HEK293 (cell line): ENCODE measurements at regions not wholly inside any gene's neighbourhood (a gene's known extent, or its start where the extent isn't known, plus 50 kb on each side); places are given as distances from the start of the nearest gene placed in this dataset.

Experiments used
- CTCF ChIA-PET: fragments of 350-600 bp; formaldehyde crosslinking; extraction: SDS; loops from one replicate; lab custom pipeline; 2021; ENCODE audit warnings: antibody characterized with exemption; lab: Yijun Ruan, JAX
- POLR2A ChIA-PET: fragments of 300-600 bp; formaldehyde crosslinking; extraction: SDS; loops from one replicate; lab custom pipeline; 2020; ENCODE audit warnings: antibody characterized with exemption, inconsistent platforms; lab: Yijun Ruan, JAX
- H3K27ac ChIP-seq: fragments of 200-500 bp; sonication (Bioruptor generic); 2 replicates; pipeline ENCODE4 v1.5.1; 2014; ENCODE audit warnings: low read depth, low read length, control low read depth, inconsistent platforms; ENCODE audit errors: extremely low read depth
- H3K36me3 ChIP-seq, 2 experiments: fragments of 200-500 bp in 1 of 2; sonication (Bioruptor generic) in 1 of 2; 1 replicate in 1 of 2; 2 replicates in 1 of 2; pipeline ENCODE4 v1.5.1; 2014 to 2017; ENCODE audit warnings: inconsistent platforms in 2 of 2, low read length in 2 of 2; ENCODE audit not compliant: control insufficient read depth in 2 of 2, insufficient read depth in 1 of 2
- H3K4me1 ChIP-seq: fragments of 200-500 bp; sonication (Bioruptor generic); 2 replicates; pipeline ENCODE4 v1.5.1; 2014; ENCODE audit warnings: mild to moderate bottlenecking, low read length, inconsistent platforms; ENCODE audit not compliant: control insufficient read depth, insufficient read depth
- H3K4me3 ChIP-seq: 2 replicates; pipeline ENCODE4 v1.5.1; 2011; ENCODE audit warnings: low read depth, mild to moderate bottlenecking, control low read depth, low read length, moderate library complexity
- H3K9me3 ChIP-seq: fragments of 200-500 bp; sonication (Bioruptor generic); 2 replicates; pipeline ENCODE4 v1.5.1; 2014; ENCODE audit warnings: low read depth, low read length, inconsistent platforms; ENCODE audit not compliant: control insufficient read depth, insufficient read depth
- GFI1B ChIP-seq: fragments of 450-650 bp; formaldehyde crosslinking; IDR thresholded peaks from 2 replicates; pipeline ENCODE4 v1.5.1; 2016; ENCODE audit warnings: missing biosample characterization, missing genetic modification characterization
- MEIS1 ChIP-seq: sonication (generic); formaldehyde crosslinking; IDR thresholded peaks from 2 replicates; pipeline ENCODE4 v1.8.1; 2022; ENCODE audit warnings: missing genetic modification reagents, mild to moderate bottlenecking, borderline replicate concordance
- TRIM28 ChIP-seq: IDR thresholded peaks from 2 replicates; pipeline ENCODE4 v1.6.1; 2011; ENCODE audit warnings: low read length, control low read depth, borderline replicate concordance
- ZBTB1 ChIP-seq: fragments of 450-650 bp; formaldehyde crosslinking; IDR thresholded peaks from 2 replicates; pipeline ENCODE4 v1.5.1; 2016; ENCODE audit warnings: missing biosample characterization, missing genetic modification characterization
- ZNF202 ChIP-seq: fragments of 450-650 bp; formaldehyde crosslinking; IDR thresholded peaks from 2 replicates; pipeline ENCODE4 v1.5.1; 2016; ENCODE audit warnings: missing biosample characterization, missing genetic modification characterization, borderline replicate concordance
- ZNF266 ChIP-seq: fragments of 450-650 bp; formaldehyde crosslinking; IDR thresholded peaks from 2 replicates; pipeline ENCODE4 v1.5.1; 2016; ENCODE audit warnings: missing biosample characterization, missing genetic modification characterization, low read depth
- ZNF404 ChIP-seq: fragments of 450-650 bp; formaldehyde crosslinking; IDR thresholded peaks from 2 replicates; pipeline ENCODE4 v1.5.1; 2017; ENCODE audit warnings: missing biosample characterization, missing genetic modification characterization
- ZNF48 ChIP-seq: fragments of 450-650 bp; formaldehyde crosslinking; IDR thresholded peaks from 2 replicates; pipeline ENCODE4 v1.5.1; 2016; ENCODE audit warnings: missing biosample characterization, missing genetic modification characterization
- ZNF610 ChIP-seq: fragments of 450-650 bp; formaldehyde crosslinking; IDR thresholded peaks from 2 replicates; pipeline ENCODE4 v1.5.1; 2016; ENCODE audit warnings: missing biosample characterization, missing genetic modification characterization, borderline replicate concordance
- ZNF677 ChIP-seq: fragments of 450-650 bp; IDR thresholded peaks from 2 replicates; pipeline ENCODE4 v1.5.0; 2018; ENCODE audit warnings: missing biosample characterization, mild to moderate bottlenecking, missing genetic modification characterization, moderate library complexity
- ZNF701 ChIP-seq: fragments of 450-650 bp; formaldehyde crosslinking; IDR thresholded peaks from 2 replicates; pipeline ENCODE4 v1.5.1; 2016; ENCODE audit warnings: missing biosample characterization, missing genetic modification characterization
- TF ChIP-seq, protein P1 (sequence below): IDR thresholded peaks from 2 replicates; pipeline ENCODE4 v1.6.1; 2011; ENCODE audit warnings: mild to moderate bottlenecking, low read depth, low read length, borderline replicate concordance
- TF ChIP-seq, protein P2 (sequence below): fragments of 450-650 bp; formaldehyde crosslinking; optimal IDR thresholded peaks from 2 replicates; pipeline ENCODE3; 2016; ENCODE audit warnings: missing biosample characterization, mild to moderate bottlenecking, missing genetic modification characterization
- TF ChIP-seq, protein P3 (sequence below): fragments of 450-650 bp; formaldehyde crosslinking; IDR thresholded peaks from 2 replicates; pipeline ENCODE4 v1.5.1; 2017; ENCODE audit warnings: missing biosample characterization, missing genetic modification characterization
- TF ChIP-seq, protein P4 (sequence below): fragments of 450-650 bp; formaldehyde crosslinking; IDR thresholded peaks from 2 replicates; pipeline ENCODE4 v1.5.1; 2016; ENCODE audit warnings: missing biosample characterization, missing genetic modification characterization
- TF ChIP-seq, protein P5 (sequence below): fragments of 450-650 bp; formaldehyde crosslinking; IDR thresholded peaks from 2 replicates; pipeline ENCODE4 v1.5.1; 2017; ENCODE audit warnings: missing biosample characterization, missing genetic modification characterization

DNA sequence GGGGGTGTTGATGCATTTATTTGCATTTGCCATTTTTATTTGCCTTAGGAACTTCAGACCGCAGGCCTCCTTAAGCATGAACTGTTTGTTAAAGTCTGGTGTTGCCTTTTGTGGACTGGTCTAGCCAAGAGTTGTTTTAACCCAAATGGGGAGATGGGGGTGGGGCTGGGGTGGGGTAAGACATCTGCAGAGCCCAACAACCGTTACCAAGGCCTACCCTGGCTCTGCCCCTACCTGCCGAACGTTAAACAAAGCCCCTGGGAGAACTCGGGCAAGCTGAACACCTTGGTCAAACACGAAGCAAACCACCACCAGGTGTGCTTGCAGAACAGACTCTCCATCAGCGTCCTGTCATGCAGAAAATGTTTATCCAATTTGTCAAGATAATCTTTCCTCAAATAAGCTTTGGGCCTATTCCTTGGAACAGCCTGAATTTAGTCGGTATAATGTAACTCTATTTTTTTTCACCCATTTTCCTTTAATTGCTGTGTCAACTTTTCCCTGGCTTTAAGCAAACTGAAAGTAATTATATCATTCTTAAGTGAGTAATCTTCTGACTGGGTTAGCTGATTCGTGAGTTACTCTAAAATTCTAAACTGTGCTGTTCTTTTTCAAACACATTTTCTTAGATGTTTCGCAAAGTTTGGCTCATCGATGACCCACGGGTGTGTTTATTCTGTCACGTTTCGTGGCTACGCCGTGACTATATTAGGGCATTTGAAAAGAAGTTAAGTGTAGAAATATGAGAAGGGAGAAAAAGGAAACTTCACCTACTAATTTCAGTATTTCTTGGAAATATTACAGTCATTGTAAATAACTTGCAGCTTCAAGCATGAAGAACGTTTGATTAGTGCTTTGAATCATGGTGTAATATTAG, 127.6 kb downstream of the SOX2 start:
- Histone ChIP-seq H3K4me3 (no peak overlapping the region), H3K4me1 (no peaks in the 10 kb centered on the region), H3K36me3 (no peaks in the 10 kb centered on the region), H3K27ac (peak overlapping the region; percentile 58; the same call in 1 of the 2 replicates), H3K9me3 (no peaks in the 10 kb centered on the region)
- ChIA-PET POLR2A (no interaction called here), CTCF (no interaction called here)
- no peak for TF ChIP-seq ZNF701 (tag by site-specific recombination)
- TF ChIP-seq, protein P1, sequence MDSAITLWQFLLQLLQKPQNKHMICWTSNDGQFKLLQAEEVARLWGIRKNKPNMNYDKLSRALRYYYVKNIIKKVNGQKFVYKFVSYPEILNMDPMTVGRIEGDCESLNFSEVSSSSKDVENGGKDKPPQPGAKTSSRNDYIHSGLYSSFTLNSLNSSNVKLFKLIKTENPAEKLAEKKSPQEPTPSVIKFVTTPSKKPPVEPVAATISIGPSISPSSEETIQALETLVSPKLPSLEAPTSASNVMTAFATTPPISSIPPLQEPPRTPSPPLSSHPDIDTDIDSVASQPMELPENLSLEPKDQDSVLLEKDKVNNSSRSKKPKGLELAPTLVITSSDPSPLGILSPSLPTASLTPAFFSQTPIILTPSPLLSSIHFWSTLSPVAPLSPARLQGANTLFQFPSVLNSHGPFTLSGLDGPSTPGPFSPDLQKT, result no peak
- no peak for TF ChIP-seq ZNF404 (tag by site-specific recombination)
- TF ChIP-seq, protein P2, sequence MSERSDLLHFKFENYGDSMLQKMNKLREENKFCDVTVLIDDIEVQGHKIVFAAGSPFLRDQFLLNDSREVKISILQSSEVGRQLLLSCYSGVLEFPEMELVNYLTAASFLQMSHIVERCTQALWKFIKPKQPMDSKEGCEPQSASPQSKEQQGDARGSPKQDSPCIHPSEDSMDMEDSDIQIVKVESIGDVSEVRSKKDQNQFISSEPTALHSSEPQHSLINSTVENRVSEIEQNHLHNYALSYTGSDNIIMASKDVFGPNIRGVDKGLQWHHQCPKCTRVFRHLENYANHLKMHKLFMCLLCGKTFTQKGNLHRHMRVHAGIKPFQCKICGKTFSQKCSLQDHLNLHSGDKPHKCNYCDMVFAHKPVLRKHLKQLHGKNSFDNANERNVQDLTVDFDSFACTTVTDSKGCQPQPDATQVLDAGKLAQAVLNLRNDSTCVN (tag by site-specific recombination), result no peak

DNA sequence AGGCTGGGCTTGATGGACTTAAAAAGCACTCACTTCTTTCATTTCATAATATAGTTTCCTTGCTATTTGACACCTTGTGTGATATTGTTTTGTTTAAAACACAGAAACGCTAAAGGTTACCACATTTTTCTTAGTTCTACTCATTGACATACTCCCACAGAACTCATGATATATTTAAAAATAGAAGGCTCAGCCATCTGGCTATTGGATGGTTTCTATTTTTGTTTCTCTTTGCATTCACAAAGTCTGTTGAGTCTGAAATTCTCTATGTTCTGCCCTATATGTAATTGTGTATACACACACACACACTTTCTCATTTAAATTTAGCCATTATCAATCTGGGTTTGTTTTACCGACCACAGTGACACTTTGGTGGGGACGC, 128.2 kb downstream of the SOX2 start:
- H3K36me3 ChIP-seq, result no peaks in the 10 kb centered on the region

DNA sequence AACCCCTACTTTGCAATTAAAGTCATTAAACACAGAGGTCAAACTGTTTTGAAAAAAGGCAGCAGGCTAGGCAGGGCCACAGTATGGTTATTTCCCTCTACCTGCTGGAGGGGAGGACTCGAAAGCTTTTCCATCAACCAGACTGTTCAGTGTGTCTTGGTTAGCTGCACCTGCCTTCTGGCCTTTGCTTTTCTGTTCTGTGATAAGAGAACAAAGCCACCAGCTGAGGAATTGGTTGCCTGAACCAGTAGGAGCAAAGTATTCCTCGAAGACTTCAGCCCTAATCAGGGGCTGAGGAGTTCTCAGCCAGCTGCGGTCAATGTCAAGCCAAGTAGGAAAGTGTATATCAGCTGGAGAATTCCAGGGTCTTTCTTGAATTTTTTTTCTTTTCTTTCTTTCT, 132.5 kb downstream of the SOX2 start:
- ChIA-PET POLR2A (no interaction called here), CTCF (no interaction called here)
- Histone ChIP-seq H3K9me3 (no peaks in the 10 kb centered on the region), H3K27ac (no peak overlapping the region), H3K4me1 (no peaks in the 10 kb centered on the region), H3K4me3 (no peak overlapping the region), H3K36me3 (no peaks in the 10 kb centered on the region)
- TF ChIP-seq ZNF202 (tag by site-specific recombination), result no peak

More for the DNA sequence above, 128.2 kb downstream of the SOX2 start:
- H3K9me3 ChIP-seq, result no peaks in the 10 kb centered on the region
- H3K4me1 ChIP-seq, result no peaks in the 10 kb centered on the region
- POLR2A ChIA-PET, result no interaction called here
- TF ChIP-seq ZNF677 (no peak), ZNF266 (tag by site-specific recombination) (no peak)
- H3K27ac ChIP-seq, result peak overlapping the region; percentile 58; the same call in 1 of the 2 replicates
- H3K4me3 ChIP-seq, result no peak overlapping the region
- CTCF ChIA-PET, result no interaction called here

DNA sequence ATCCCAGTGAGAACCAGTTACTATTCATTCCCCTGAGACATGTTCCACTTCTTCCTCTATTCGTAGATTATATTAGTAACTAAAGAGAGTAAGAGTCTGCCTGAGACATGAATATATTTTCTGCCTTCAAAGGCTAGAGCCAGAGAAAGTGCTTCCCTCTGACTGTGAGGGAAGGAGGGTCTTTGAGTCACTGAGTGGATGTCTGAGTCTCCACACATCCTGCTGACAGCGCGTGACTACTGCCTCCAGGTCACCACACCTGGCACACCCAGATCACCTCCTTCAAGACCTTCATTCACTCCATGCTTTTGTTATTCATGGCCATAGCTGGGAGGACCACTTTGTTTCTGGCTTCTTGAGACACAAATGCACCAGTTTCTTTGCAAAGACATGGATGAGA, 135.6 kb downstream of the SOX2 start:
- peaks cover 7% of the 10 kb centered on the region; the same call in 1 of the 2 replicates for H3K4me1 ChIP-seq
- no peak overlapping the region for H3K4me3 ChIP-seq
- H3K36me3 ChIP-seq, result no peaks in the 10 kb centered on the region
- POLR2A ChIA-PET, result no interaction called here
- H3K9me3 ChIP-seq, result no peaks in the 10 kb centered on the region
- TF ChIP-seq ZBTB1 (tag by site-specific recombination) (no peak), TRIM28 (no peak), ZNF701 (tag by site-specific recombination) (no peak), ZNF48 (tag by site-specific recombination) (no peak)
- CTCF ChIA-PET, result no interaction called here
- no peak overlapping the region for H3K27ac ChIP-seq

DNA sequence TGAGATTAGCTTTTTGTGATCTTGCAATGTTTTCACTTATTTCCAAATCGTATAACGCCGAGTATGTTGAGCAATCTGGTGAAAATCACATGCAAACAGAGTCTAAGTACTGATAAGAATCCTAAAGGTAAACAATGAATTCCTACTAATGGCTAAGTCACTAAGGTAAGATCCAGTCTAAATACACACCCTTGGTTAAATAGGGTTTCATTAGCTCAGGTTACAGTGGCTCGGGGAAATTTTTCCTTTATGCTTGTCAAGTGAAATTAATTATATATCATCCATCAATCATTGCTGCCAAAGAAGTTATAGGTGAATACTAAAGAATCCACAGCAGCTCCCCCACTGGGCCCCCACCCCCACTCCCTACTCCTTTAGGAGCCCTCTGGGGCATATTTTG, 139.3 kb downstream of the SOX2 start:
- peak overlapping the region; percentile 20; the same call in 1 of the 2 replicates for H3K27ac ChIP-seq
- ChIA-PET POLR2A (no interaction called here), CTCF (no interaction called here)
- no peaks in the 10 kb centered on the region for H3K9me3 ChIP-seq
- peaks cover 7% of the 10 kb centered on the region; the same call in 1 of the 2 replicates for H3K4me1 ChIP-seq
- no peak overlapping the region for H3K4me3 ChIP-seq
- no peaks in the 10 kb centered on the region for H3K36me3 ChIP-seq
- TF ChIP-seq MEIS1 (0 out of 2 replicates have a peak, but pooled peaks have one; percentile 41), ZNF610 (tag by site-specific recombination) (no peak), GFI1B (tag by site-specific recombination) (0 out of 2 replicates have a peak, but pooled peaks have one; percentile 38)
- TF ChIP-seq, protein P3, sequence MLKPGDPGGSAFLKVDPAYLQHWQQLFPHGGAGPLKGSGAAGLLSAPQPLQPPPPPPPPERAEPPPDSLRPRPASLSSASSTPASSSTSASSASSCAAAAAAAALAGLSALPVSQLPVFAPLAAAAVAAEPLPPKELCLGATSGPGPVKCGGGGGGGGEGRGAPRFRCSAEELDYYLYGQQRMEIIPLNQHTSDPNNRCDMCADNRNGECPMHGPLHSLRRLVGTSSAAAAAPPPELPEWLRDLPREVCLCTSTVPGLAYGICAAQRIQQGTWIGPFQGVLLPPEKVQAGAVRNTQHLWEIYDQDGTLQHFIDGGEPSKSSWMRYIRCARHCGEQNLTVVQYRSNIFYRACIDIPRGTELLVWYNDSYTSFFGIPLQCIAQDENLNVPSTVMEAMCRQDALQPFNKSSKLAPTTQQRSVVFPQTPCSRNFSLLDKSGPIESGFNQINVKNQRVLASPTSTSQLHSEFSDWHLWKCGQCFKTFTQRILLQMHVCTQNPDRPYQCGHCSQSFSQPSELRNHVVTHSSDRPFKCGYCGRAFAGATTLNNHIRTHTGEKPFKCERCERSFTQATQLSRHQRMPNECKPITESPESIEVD, result peak; percentile 83
- TF ChIP-seq, protein P4, sequence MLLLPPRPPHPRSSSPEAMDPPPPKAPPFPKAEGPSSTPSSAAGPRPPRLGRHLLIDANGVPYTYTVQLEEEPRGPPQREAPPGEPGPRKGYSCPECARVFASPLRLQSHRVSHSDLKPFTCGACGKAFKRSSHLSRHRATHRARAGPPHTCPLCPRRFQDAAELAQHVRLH (tag by site-specific recombination), result no peak
- TF ChIP-seq, protein P5, sequence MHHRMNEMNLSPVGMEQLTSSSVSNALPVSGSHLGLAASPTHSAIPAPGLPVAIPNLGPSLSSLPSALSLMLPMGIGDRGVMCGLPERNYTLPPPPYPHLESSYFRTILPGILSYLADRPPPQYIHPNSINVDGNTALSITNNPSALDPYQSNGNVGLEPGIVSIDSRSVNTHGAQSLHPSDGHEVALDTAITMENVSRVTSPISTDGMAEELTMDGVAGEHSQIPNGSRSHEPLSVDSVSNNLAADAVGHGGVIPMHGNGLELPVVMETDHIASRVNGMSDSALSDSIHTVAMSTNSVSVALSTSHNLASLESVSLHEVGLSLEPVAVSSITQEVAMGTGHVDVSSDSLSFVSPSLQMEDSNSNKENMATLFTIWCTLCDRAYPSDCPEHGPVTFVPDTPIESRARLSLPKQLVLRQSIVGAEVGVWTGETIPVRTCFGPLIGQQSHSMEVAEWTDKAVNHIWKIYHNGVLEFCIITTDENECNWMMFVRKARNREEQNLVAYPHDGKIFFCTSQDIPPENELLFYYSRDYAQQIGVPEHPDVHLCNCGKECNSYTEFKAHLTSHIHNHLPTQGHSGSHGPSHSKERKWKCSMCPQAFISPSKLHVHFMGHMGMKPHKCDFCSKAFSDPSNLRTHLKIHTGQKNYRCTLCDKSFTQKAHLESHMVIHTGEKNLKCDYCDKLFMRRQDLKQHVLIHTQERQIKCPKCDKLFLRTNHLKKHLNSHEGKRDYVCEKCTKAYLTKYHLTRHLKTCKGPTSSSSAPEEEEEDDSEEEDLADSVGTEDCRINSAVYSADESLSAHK (tag by site-specific recombination), result 0 out of 2 replicates have a peak, but pooled peaks have one; percentile 21
